ENCODE measurements at regions not wholly inside any gene's neighbourhood (a gene's known extent, or its start where the extent isn't known, plus 50 kb on each side); places are given as distances from the start of the nearest gene placed in this dataset.

- no peaks in the 10 kb centered on the region for H3K27me3 ChIP-seq
- WGBS, 2 donors: 84 to 91% methylated on average over 11 of the region's 11 CpGs
- no peaks in the 10 kb centered on the region for H3K36me3 ChIP-seq
- no peak for ATAC-seq (ENCODE audit: low FRiP score in 2 of 2)
- no peaks in the 10 kb centered on the region for H3K4me1 ChIP-seq
- H3K9me3 ChIP-seq: no peaks in the 10 kb centered on the region
- DNase-seq: no peak
- no peak overlapping the region for H3K27ac ChIP-seq
- TF ChIP-seq POLR2AphosphoS5 (IDR thresholded peaks at IDR 0.05) (no peak), EP300 (IDR thresholded peaks at IDR 0.05) (no peak), POLR2A (IDR thresholded peaks at IDR 0.05) (no peak), CTCF (IDR thresholded peaks at IDR 0.05) (no peak)
- no peak overlapping the region for H3K4me3 ChIP-seq
Observed at GRCh38 chr6:2497922-2498623, 252.6 kb downstream of the MYLK4 start.

- Histone ChIP-seq H3K27ac (no peak overlapping the region), H3K27me3 (no peaks in the 10 kb centered on the region), H3K9me3 (no peaks in the 10 kb centered on the region), H3K36me3 (no peaks in the 10 kb centered on the region), H3K4me1 (no peaks in the 10 kb centered on the region), H3K4me3 (no peak overlapping the region)
- WGBS, 2 donors: 87 to 92% methylated on average over 2 to 8 of the region's 8 CpGs
- no peak for TF ChIP-seq POLR2AphosphoS5 (IDR thresholded peaks at IDR 0.05)
- TF ChIP-seq CTCF (IDR thresholded peaks at IDR 0.05): no peak
- no peak for TF ChIP-seq POLR2A (IDR thresholded peaks at IDR 0.05)
- no peak for TF ChIP-seq EP300 (IDR thresholded peaks at IDR 0.05)
- ATAC-seq (ENCODE audit: low FRiP score in 2 of 2) (no peak), DNase-seq (no peak)
Observed at GRCh38 chr6:2496291-2496690, 250.9 kb upstream of the GMDS start.

- no peak for DNase-seq
Observed at GRCh38 chr6:2492686-2493523, 247.5 kb upstream of the GMDS start.

GRCh38 chr6:2491137-2491536 lies 245.7 kb upstream of the GMDS start:
- DNase-seq (peak in 1 of 2 donors; percentile 53), ATAC-seq (ENCODE audit: low FRiP score in 2 of 2) (no peak)
- 95 to 97% methylated on average over 14 of the region's 14 CpGs for WGBS, 2 donors
- Histone ChIP-seq H3K27me3 (no peaks in the 10 kb centered on the region), H3K9me3 (no peaks in the 10 kb centered on the region), H3K4me1 (no peaks in the 10 kb centered on the region), H3K27ac (no peak overlapping the region), H3K36me3 (no peaks in the 10 kb centered on the region), H3K4me3 (no peak overlapping the region)
- TF ChIP-seq POLR2A (IDR thresholded peaks at IDR 0.05) (no peak), CTCF (IDR thresholded peaks at IDR 0.05) (no peak), EP300 (IDR thresholded peaks at IDR 0.05) (no peak), POLR2AphosphoS5 (IDR thresholded peaks at IDR 0.05) (no peak)

More at GRCh38 chr6:2492686-2493523, 247.5 kb upstream of the GMDS start:
- TF ChIP-seq POLR2AphosphoS5 (IDR thresholded peaks at IDR 0.05): no peak
- TF ChIP-seq EP300 (IDR thresholded peaks at IDR 0.05): no peak
- TF ChIP-seq CTCF (IDR thresholded peaks at IDR 0.05): no peak
- TF ChIP-seq POLR2A (IDR thresholded peaks at IDR 0.05): no peak
- WGBS, 2 donors: 70 to 71% methylated on average over 11 to 12 of the region's 12 CpGs
- Histone ChIP-seq H3K4me3 (no peak overlapping the region), H3K4me1 (no peaks in the 10 kb centered on the region), H3K27ac (no peak overlapping the region), H3K9me3 (no peaks in the 10 kb centered on the region), H3K36me3 (no peaks in the 10 kb centered on the region), H3K27me3 (no peaks in the 10 kb centered on the region)
- no peak for ATAC-seq (ENCODE audit: low FRiP score in 2 of 2)
